CD14-positive monocyte (primary cell): ENCODE measurements at regions not wholly inside any gene's neighbourhood (a gene's known extent, or its start where the extent isn't known, plus 50 kb on each side); places are given as distances from the start of the nearest gene placed in this dataset.

ENCODE experiments used
- DNase-seq, 3 donors: peaks; one replicate each; pipeline ENCODE4 v3.0.0-alpha.2; 2011 to 2022
- H2AFZ ChIP-seq: 2 replicates; pipeline ENCODE4 v1.6.0; 2012; ENCODE audit warnings: mild to moderate bottlenecking, low read depth, low read length, inconsistent platforms; ENCODE audit not compliant: insufficient read depth, poor library complexity, severe bottlenecking
- H3K27ac ChIP-seq, 2 donors: 1 replicate in 1 of 2; 2 replicates in 1 of 2; pipeline ENCODE4 v1.5.1; 2012 to 2013; ENCODE audit warnings: low read length in 2 of 2, control low read depth in 1 of 2, inconsistent platforms in 1 of 2, low read depth in 1 of 2, mild to moderate bottlenecking in 1 of 2
- H3K27me3 ChIP-seq, 2 donors: one replicate each; pipeline versions ENCODE4 v1.6.0 to v1.6.1; 2011 to 2013; ENCODE audit warnings: low read length in 2 of 2; ENCODE audit not compliant: control insufficient read depth in 2 of 2, insufficient read depth in 2 of 2
- H3K36me3 ChIP-seq, 2 donors: replicated peaks in 1 of 2; 1 replicate in 1 of 2; 2 replicates in 1 of 2; pipeline versions ENCODE4 v1.5.1 to v1.6.1; 2012 to 2013; ENCODE audit warnings: low read length in 2 of 2, control low read depth in 1 of 2, inconsistent platforms in 1 of 2, mild to moderate bottlenecking in 1 of 2; ENCODE audit not compliant: insufficient read depth in 2 of 2, control insufficient read depth in 1 of 2
- H3K4me1 ChIP-seq, 2 donors: 1 replicate in 1 of 2; 2 replicates in 1 of 2; pipeline versions ENCODE4 v1.5.1 to v1.6.1; 2012 to 2013; ENCODE audit warnings: low read length in 2 of 2, control low read depth in 1 of 2, inconsistent platforms in 1 of 2, mild to moderate bottlenecking in 1 of 2, moderate library complexity in 1 of 2; ENCODE audit not compliant: insufficient read depth in 2 of 2, control insufficient read depth in 1 of 2
- H3K4me2 ChIP-seq: replicated peaks from 2 replicates; pipeline ENCODE3; 2012; ENCODE audit warnings: low read length, moderate library complexity, mild to moderate bottlenecking; ENCODE audit not compliant: poor library complexity, severe bottlenecking; ENCODE audit errors: extremely low read depth
- H3K4me3 ChIP-seq, 3 experiments: fragments of 200-600 bp in 1 of 3; sonication (generic) in 1 of 3; replicated peaks in 1 of 3; 1 replicate in 2 of 3; 2 replicates in 1 of 3; pipeline ENCODE4 v1.5.1; 2011 to 2013; ENCODE audit warnings: low read length in 3 of 3, mild to moderate bottlenecking in 3 of 3, control low read depth in 2 of 3, low read depth in 2 of 3, inconsistent platforms in 1 of 3, moderate library complexity in 1 of 3
- H3K79me2 ChIP-seq: 2 replicates; pipeline ENCODE4 v1.6.0; 2012; ENCODE audit warnings: mild to moderate bottlenecking, control low read depth, inconsistent platforms, low read length, moderate library complexity; ENCODE audit not compliant: insufficient read depth
- H3K9ac ChIP-seq: 2 replicates; pipeline ENCODE4 v1.6.0; 2017; ENCODE audit warnings: low read length, mild to moderate bottlenecking; ENCODE audit not compliant: insufficient read depth, poor library complexity, severe bottlenecking
- H3K9me3 ChIP-seq, 2 donors: replicated peaks in 1 of 2; 1 replicate in 1 of 2; 2 replicates in 1 of 2; pipeline versions ENCODE4 v1.5.1 to v1.6.1; 2012 to 2013; ENCODE audit warnings: low read length in 2 of 2, control low read depth in 1 of 2; ENCODE audit not compliant: control insufficient read depth in 1 of 2, insufficient read depth in 1 of 2
- H4K20me1 ChIP-seq: 2 replicates; pipeline ENCODE4 v1.6.0; 2012; ENCODE audit warnings: mild to moderate bottlenecking, low read length, control low read depth, moderate library complexity; ENCODE audit not compliant: insufficient read depth
- H3K27ac Mint-ChIP-seq, 7 donors: one replicate each; pipeline ENCODE4 v1.8.0; 2020; ENCODE audit warnings: mild to moderate bottlenecking in 7 of 7, mixed read lengths in 7 of 7, moderate library complexity in 6 of 7, inconsistent platforms in 2 of 7
- H3K27me3 Mint-ChIP-seq, 3 donors: one replicate each; pipeline ENCODE4 v1.8.0; 2021 to 2022; ENCODE audit warnings: low read depth in 3 of 3, mild to moderate bottlenecking in 3 of 3, mixed read lengths in 3 of 3, moderate library complexity in 3 of 3, inconsistent platforms in 1 of 3
- H3K36me3 Mint-ChIP-seq, 2 donors: one replicate each; pipeline ENCODE4 v1.8.0; 2020; ENCODE audit warnings: mixed read lengths in 2 of 2, inconsistent platforms in 1 of 2, mild to moderate bottlenecking in 1 of 2
- H3K4me1 Mint-ChIP-seq: one replicate; pipeline ENCODE4 v1.8.0; 2020; ENCODE audit warnings: mild to moderate bottlenecking, mixed read lengths
- H3K4me3 Mint-ChIP-seq, 2 donors: one replicate each; pipeline ENCODE4 v1.8.0; 2020; ENCODE audit warnings: mild to moderate bottlenecking in 2 of 2, mixed read lengths in 2 of 2, moderate library complexity in 1 of 2
- H3K9me3 Mint-ChIP-seq, 7 donors: one replicate each; pipeline ENCODE4 v1.8.0; 2020 to 2022; ENCODE audit warnings: mixed read lengths in 7 of 7, mild to moderate bottlenecking in 6 of 7, moderate library complexity in 6 of 7, inconsistent platforms in 2 of 7
- WGBS: methylation state at CpG from one replicate; pipeline ENCODE4 v1.1.5; 2013; ENCODE audit warnings: missing lambda C conversion rate; ENCODE audit not compliant: insufficient coverage; 5-methylcytosine and 5-hydroxymethylcytosine counted together
- intact Hi-C, 2 donors: fragments of 100-400 bp; cut with micrococcal nuclease; formaldehyde crosslinking; loops; one replicate each; pipeline versions ENCODE4 v1.15.0 to v1.15.1; 2023
- TF ChIP-seq, protein P1 (sequence below): fragments of 200-600 bp; IDR thresholded peaks from one replicate; pipeline ENCODE4 v1.8.0; 2022; ENCODE audit warnings: antibody characterized with exemption, mild to moderate bottlenecking

DNA sequence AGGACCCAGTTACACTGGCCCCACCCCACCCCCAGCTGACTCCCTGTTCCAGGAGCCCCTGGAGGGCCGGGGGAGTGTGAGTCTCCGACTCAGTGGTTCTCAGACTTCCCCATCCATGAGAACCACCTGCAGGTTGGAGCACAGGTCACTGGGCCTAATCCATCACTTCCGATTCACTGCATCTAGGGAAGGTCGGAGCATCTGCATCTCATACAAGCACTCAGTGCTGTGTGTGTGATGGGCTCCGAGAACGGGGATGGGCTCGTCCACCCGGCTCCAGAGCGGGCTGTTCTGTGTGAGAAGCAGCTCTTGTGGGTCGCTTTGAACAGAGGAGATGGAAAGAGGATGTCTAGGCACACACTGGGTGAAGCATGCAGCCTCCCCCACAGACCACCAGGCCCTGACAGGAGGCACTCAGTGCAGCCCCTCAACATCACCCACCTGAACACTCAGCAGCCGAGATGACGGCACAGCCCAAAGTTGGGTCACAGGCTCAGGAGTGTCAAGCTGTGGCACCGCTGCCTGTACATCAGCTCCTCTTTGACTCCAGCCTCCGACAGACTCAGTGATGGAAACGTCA lies 541.4 kb downstream of the BRD1 start:
- H3K27me3 ChIP-seq, result no peaks in the 10 kb centered on the region
- no peaks in the 10 kb centered on the region for H3K36me3 Mint-ChIP-seq
- H3K9ac ChIP-seq, result no peak overlapping the region
- H2AFZ ChIP-seq, result no peak overlapping the region
- H3K4me3 ChIP-seq, result no peak overlapping the region
- no peaks in the 10 kb centered on the region for H3K9me3 ChIP-seq
- H3K27me3 Mint-ChIP-seq, result peaks cover under 1 to 9% (median 7%) of the 10 kb centered on the region in 3 donors
- no peak for DNase-seq
- H3K27ac ChIP-seq, result no peak overlapping the region
- WGBS, result 84% methylated on average over 5 of the region's 15 CpGs
- H3K4me1 Mint-ChIP-seq, result no peaks in the 10 kb centered on the region
- no peaks in the 10 kb centered on the region for H3K79me2 ChIP-seq
- TF ChIP-seq, protein P1, sequence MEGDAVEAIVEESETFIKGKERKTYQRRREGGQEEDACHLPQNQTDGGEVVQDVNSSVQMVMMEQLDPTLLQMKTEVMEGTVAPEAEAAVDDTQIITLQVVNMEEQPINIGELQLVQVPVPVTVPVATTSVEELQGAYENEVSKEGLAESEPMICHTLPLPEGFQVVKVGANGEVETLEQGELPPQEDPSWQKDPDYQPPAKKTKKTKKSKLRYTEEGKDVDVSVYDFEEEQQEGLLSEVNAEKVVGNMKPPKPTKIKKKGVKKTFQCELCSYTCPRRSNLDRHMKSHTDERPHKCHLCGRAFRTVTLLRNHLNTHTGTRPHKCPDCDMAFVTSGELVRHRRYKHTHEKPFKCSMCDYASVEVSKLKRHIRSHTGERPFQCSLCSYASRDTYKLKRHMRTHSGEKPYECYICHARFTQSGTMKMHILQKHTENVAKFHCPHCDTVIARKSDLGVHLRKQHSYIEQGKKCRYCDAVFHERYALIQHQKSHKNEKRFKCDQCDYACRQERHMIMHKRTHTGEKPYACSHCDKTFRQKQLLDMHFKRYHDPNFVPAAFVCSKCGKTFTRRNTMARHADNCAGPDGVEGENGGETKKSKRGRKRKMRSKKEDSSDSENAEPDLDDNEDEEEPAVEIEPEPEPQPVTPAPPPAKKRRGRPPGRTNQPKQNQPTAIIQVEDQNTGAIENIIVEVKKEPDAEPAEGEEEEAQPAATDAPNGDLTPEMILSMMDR, result no peak
- H3K4me2 ChIP-seq, result no peak overlapping the region
- no peaks in the 10 kb centered on the region for H3K4me1 ChIP-seq
- H3K9me3 Mint-ChIP-seq, result peaks cover 0 to 5% (median 0%) of the 10 kb centered on the region in 7 donors
- no peak overlapping the region for H3K4me3 Mint-ChIP-seq
- intact Hi-C loops, result no loop called here
- no peaks in the 10 kb centered on the region for H4K20me1 ChIP-seq
- H3K27ac Mint-ChIP-seq, result no peak overlapping the region
- H3K36me3 ChIP-seq, result no peaks in the 10 kb centered on the region

DNA sequence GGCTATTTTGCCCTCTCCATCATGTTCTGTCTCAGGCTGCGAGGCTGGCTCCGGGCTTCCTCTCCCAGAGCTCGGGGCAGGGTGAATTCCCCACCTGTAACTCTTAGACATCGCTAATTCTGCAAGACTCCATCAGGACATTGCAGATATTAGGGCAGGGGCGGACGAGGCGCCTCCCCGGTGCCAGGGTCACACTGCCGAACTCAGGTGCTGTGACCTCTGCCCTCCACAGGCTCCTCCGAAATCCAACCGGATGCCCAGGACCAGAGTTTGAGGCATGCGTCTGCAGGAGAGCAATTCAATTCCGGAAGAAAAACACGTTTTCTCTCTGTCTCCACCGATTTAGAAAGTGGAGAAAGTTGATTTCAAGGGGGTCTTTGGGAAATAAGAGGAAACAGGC lies 542.7 kb downstream of the BRD1 start:
- H3K9ac ChIP-seq, result no peak overlapping the region
- Mint-ChIP-seq H3K4me1 (no peaks in the 10 kb centered on the region), H3K4me3 (no peak overlapping the region), H3K27ac (no peak overlapping the region), H3K27me3 (peaks cover 3 to 10% (median 5%) of the 10 kb centered on the region in 3 donors), H3K9me3 (peaks cover 0 to 10% (median 5%) of the 10 kb centered on the region in 7 donors), H3K36me3 (no peaks in the 10 kb centered on the region)
- no peak overlapping the region for H3K4me2 ChIP-seq
- H3K4me1 ChIP-seq, result no peaks in the 10 kb centered on the region
- no peak overlapping the region for H3K27ac ChIP-seq
- no peaks in the 10 kb centered on the region for H3K79me2 ChIP-seq
- H4K20me1 ChIP-seq, result no peaks in the 10 kb centered on the region
- no peak overlapping the region for H2AFZ ChIP-seq
- TF ChIP-seq, protein P1, result no peak
- no peaks in the 10 kb centered on the region for H3K27me3 ChIP-seq
- H3K36me3 ChIP-seq, result no peaks in the 10 kb centered on the region
- H3K4me3 ChIP-seq, result no peak overlapping the region
- no peak for DNase-seq
- intact Hi-C loops, result no loop called here
- 95% methylated on average over 10 of the region's 15 CpGs for WGBS
- peaks cover 0 to 3% of the 10 kb centered on the region in 2 donors for H3K9me3 ChIP-seq
